IMR-90 (cell line): ENCODE measurements at regions not wholly inside any gene's neighbourhood (a gene's known extent, or its start where the extent isn't known, plus 50 kb on each side); places are given as distances from the start of the nearest gene placed in this dataset.

Experiments
- ATAC-seq: fragments of 200-7000 bp; cut with Tn5 transposase; 2 replicates; pipeline ENCODE4 v1.9.1; 2020; ENCODE audit warnings: low read depth, mild to moderate bottlenecking, moderate library complexity
- BruUV-seq: library from RNA; stranded (reverse); fragments of 400-500 nt; replicated peaks from 2 replicates; lab custom pipeline; 2021; lab: Mats Ljungman, UMichigan
- CTCF ChIA-PET: fragments of 300-600 bp; formaldehyde crosslinking; extraction: SDS; loops from one replicate; lab custom pipeline; 2021; ENCODE audit warnings: antibody characterized with exemption; lab: Yijun Ruan, JAX
- POLR2A ChIA-PET: fragments of 300-600 bp; sonication (Branson Sonifier 250); formaldehyde crosslinking; loops from one replicate; lab custom pipeline; 2022; ENCODE audit warnings: antibody characterized with exemption; ENCODE audit not compliant: unreplicated experiment; lab: Charles Lee
- DNase-seq: peaks from one replicate; pipeline ENCODE4 v3.0.0; 2013
- H2AFZ ChIP-seq: replicated peaks from 2 replicates; pipeline ENCODE3; 2013; ENCODE audit warnings: low read length, mild to moderate bottlenecking; ENCODE audit not compliant: poor library complexity
- H2AK5ac ChIP-seq: 2 replicates; pipeline ENCODE4 v1.6.1; 2013; ENCODE audit warnings: low read depth, low read length, inconsistent platforms
- H2AK9ac ChIP-seq: replicated peaks from 2 replicates; pipeline ENCODE3; 2013; ENCODE audit warnings: mild to moderate bottlenecking, low read depth, low read length, moderate library complexity; ENCODE audit not compliant: poor library complexity
- H2BK120ac ChIP-seq: 2 replicates; pipeline ENCODE4 v1.6.1; 2013; ENCODE audit warnings: low read depth, low read length, inconsistent platforms
- H2BK15ac ChIP-seq: 3 replicates; pipeline ENCODE4 v1.6.1; 2013; ENCODE audit warnings: low read depth, low read length, inconsistent platforms
- H2BK20ac ChIP-seq: 2 replicates; pipeline ENCODE4 v1.6.1; 2013; ENCODE audit warnings: low read depth, mild to moderate bottlenecking, inconsistent platforms, low read length, moderate library complexity
- H2BK5ac ChIP-seq: 2 replicates; pipeline ENCODE4 v1.6.1; 2013; ENCODE audit warnings: mild to moderate bottlenecking, low read depth, low read length, inconsistent platforms; ENCODE audit not compliant: poor library complexity, severe bottlenecking
- H3K14ac ChIP-seq: replicated peaks from 2 replicates; pipeline ENCODE4 v1.6.1; 2013; ENCODE audit warnings: low read depth, low read length, inconsistent platforms
- H3K18ac ChIP-seq: 2 replicates; pipeline ENCODE4 v1.6.1; 2013; ENCODE audit warnings: low read depth, low read length, control low read depth
- H3K23ac ChIP-seq: 2 replicates; pipeline ENCODE4 v1.6.1; 2013; ENCODE audit warnings: low read depth, low read length, inconsistent platforms
- H3K27ac ChIP-seq: 2 replicates; pipeline ENCODE4 v1.5.1; 2013; ENCODE audit warnings: mild to moderate bottlenecking, control low read depth, low read length; ENCODE audit not compliant: insufficient read depth
- H3K27me3 ChIP-seq: 2 replicates; pipeline ENCODE4 v1.6.1; 2013; ENCODE audit warnings: low read length; ENCODE audit not compliant: control insufficient read depth, insufficient read depth
- H3K36me3 ChIP-seq: 2 replicates; pipeline ENCODE4 v1.6.1; 2013; ENCODE audit warnings: low read length, mixed read lengths; ENCODE audit not compliant: control insufficient read depth, insufficient read depth
- H3K4ac ChIP-seq: 2 replicates; pipeline ENCODE4 v1.6.1; 2013; ENCODE audit warnings: low read depth, low read length, inconsistent platforms
- H3K4me1 ChIP-seq: 2 replicates; pipeline ENCODE4 v1.6.1; 2013; ENCODE audit warnings: low read length, mixed read lengths; ENCODE audit not compliant: control insufficient read depth, insufficient read depth
- H3K4me2 ChIP-seq: 2 replicates; pipeline ENCODE4 v1.6.1; 2013; ENCODE audit warnings: low read depth, mild to moderate bottlenecking, control low read depth, low read length, moderate library complexity
- H3K4me3 ChIP-seq: 2 replicates; pipeline ENCODE4 v1.5.1; 2013; ENCODE audit warnings: low read depth, mild to moderate bottlenecking, control low read depth, low read length, moderate library complexity; ENCODE audit not compliant: insufficient read depth
- H3K56ac ChIP-seq: 2 replicates; pipeline ENCODE4 v1.6.1; 2013; ENCODE audit warnings: low read length, inconsistent platforms; ENCODE audit not compliant: insufficient read depth; ENCODE audit errors: extremely low read depth
- H3K79me1 ChIP-seq, 2 experiments: 2 replicates each; pipeline ENCODE4 v1.6.1; 2013; ENCODE audit warnings: low read length in 2 of 2, inconsistent platforms in 1 of 2, low read depth in 1 of 2
- H3K9ac ChIP-seq: 2 replicates; pipeline ENCODE4 v1.6.1; 2013; ENCODE audit warnings: low read depth, low read length, control low read depth
- H3K9me1 ChIP-seq: 2 replicates; pipeline ENCODE4 v1.6.1; 2013; ENCODE audit warnings: low read length, inconsistent platforms; ENCODE audit not compliant: insufficient read depth
- H3K9me3 ChIP-seq: 2 replicates; pipeline ENCODE4 v1.6.1; 2013; ENCODE audit warnings: low read length; ENCODE audit not compliant: control insufficient read depth, insufficient read depth
- H4K20me1 ChIP-seq: 2 replicates; pipeline ENCODE4 v1.6.1; 2013; ENCODE audit warnings: low read length, inconsistent platforms; ENCODE audit not compliant: insufficient read depth
- H4K5ac ChIP-seq: 2 replicates; pipeline ENCODE4 v1.6.1; 2013; ENCODE audit warnings: mild to moderate bottlenecking, low read depth, low read length, control low read depth
- H4K8ac ChIP-seq, 2 experiments: 2 replicates each; pipeline ENCODE4 v1.6.1; 2013; ENCODE audit warnings: low read depth in 2 of 2, low read length in 2 of 2, control low read depth in 1 of 2, inconsistent platforms in 1 of 2
- H4K91ac ChIP-seq: 2 replicates; pipeline ENCODE4 v1.6.1; 2013; ENCODE audit warnings: low read depth, low read length, inconsistent platforms; ENCODE audit not compliant: insufficient read depth
- BHLHE40 ChIP-seq: fragments of 150-350 bp; IDR thresholded peaks from 2 replicates; pipeline ENCODE4 v1.6.1; 2016; ENCODE audit warnings: mild to moderate bottlenecking, low read depth, low read length
- CEBPB ChIP-seq: IDR thresholded peaks from 2 replicates; pipeline ENCODE4 v1.6.1; 2012; ENCODE audit warnings: low read depth, low read length, improper control_type of control experiment
- CHD1 ChIP-seq: IDR thresholded peaks from 2 replicates; pipeline ENCODE4 v1.6.1; 2012; ENCODE audit warnings: low read depth, low read length, improper control_type of control experiment
- ELK1 ChIP-seq: fragments of 150-350 bp; IDR thresholded peaks from 2 replicates; pipeline ENCODE4 v1.6.1; 2016; ENCODE audit warnings: low read depth, mild to moderate bottlenecking, low read length, moderate library complexity, borderline replicate concordance
- FOS ChIP-seq: fragments of 150-350 bp; IDR thresholded peaks from 2 replicates; pipeline ENCODE4 v1.6.1; 2016; ENCODE audit warnings: low read depth, low read length
- MAFK ChIP-seq: IDR thresholded peaks from 2 replicates; pipeline ENCODE4 v1.6.1; 2012; ENCODE audit warnings: low read depth, low read length, improper control_type of control experiment
- MAZ ChIP-seq: IDR thresholded peaks from 2 replicates; pipeline ENCODE4 v1.6.1; 2012; ENCODE audit warnings: low read depth, mild to moderate bottlenecking, low read length, improper control_type of control experiment, moderate library complexity, borderline replicate concordance
- MXI1 ChIP-seq: IDR thresholded peaks from 2 replicates; pipeline ENCODE4 v1.6.1; 2012; ENCODE audit warnings: low read depth, mild to moderate bottlenecking, low read length, moderate library complexity, borderline replicate concordance
- NFE2L2 ChIP-seq: fragments of 150-350 bp; IDR thresholded peaks from 2 replicates; pipeline ENCODE4 v1.6.1; 2016; ENCODE audit warnings: low read depth, mild to moderate bottlenecking, low read length
- RAD21 ChIP-seq: IDR thresholded peaks from 2 replicates; pipeline ENCODE4 v1.6.1; 2012; ENCODE audit warnings: low read length, improper control_type of control experiment
- RCOR1 ChIP-seq: IDR thresholded peaks from 2 replicates; pipeline ENCODE4 v1.6.1; 2012; ENCODE audit warnings: mild to moderate bottlenecking, low read length, improper control_type of control experiment; ENCODE audit not compliant: insufficient replicate concordance
- RFX5 ChIP-seq: IDR thresholded peaks from 2 replicates; pipeline ENCODE4 v1.8.0; 2012; ENCODE audit warnings: low read depth, mild to moderate bottlenecking, low read length, moderate library complexity
- SMC3 ChIP-seq: fragments of 150-350 bp; IDR thresholded peaks from 2 replicates; pipeline ENCODE4 v1.6.1; 2016; ENCODE audit warnings: low read depth, mild to moderate bottlenecking, antibody characterized with exemption, low read length, moderate library complexity
- USF2 ChIP-seq: fragments of 150-350 bp; IDR thresholded peaks from 2 replicates; pipeline ENCODE4 v1.6.1; 2017; ENCODE audit warnings: mild to moderate bottlenecking, antibody characterized with exemption, low read length, low read depth
- dilution Hi-C: fragments of 300-500 bp; cut with HindIII; formaldehyde crosslinking; loops from one replicate; pipeline ENCODE4 v1.14.3; 2018; ENCODE audit warnings: low sequenced_read_pairs; ENCODE audit not compliant: unreplicated experiment
- in situ Hi-C: fragments of 300-500 bp; cut with MboI; formaldehyde crosslinking; loops from 3 replicates; pipeline ENCODE4 v1.14.3; 2019; ENCODE audit warnings: low sequenced_read_pairs, inconsistent platforms, mixed read lengths
- intact Hi-C: fragments of 100-400 bp; cut with micrococcal nuclease; formaldehyde crosslinking; loops from 2 replicates; pipeline ENCODE4 v1.10.0; 2022

DNA sequence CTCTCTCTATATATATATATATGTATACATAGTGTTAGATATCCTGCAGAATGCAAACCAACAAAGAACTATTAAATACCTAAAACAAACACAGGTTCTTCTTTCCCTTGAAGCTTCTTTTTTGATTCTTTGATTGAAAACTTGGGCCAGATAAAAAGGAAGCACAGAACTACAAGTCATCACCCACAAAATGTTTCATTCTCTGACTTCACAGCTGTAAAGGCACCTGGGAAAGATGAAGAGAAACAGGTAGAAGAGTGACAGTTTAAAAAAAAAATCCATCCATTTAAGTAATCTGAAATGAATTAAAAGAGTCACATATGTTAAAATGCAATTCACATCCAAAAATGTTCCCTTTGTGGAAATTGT, 90.7 kb upstream of the FNDC3A start:
- dilution Hi-C loops = no loop called here
- no peak overlapping the region for H2BK5ac ChIP-seq
- H4K91ac ChIP-seq = no peak overlapping the region
- no peak overlapping the region for H2AK9ac ChIP-seq
- H2BK20ac ChIP-seq = no peak overlapping the region
- H2AFZ ChIP-seq = no peak overlapping the region
- H2BK120ac ChIP-seq = no peak overlapping the region
- no TSS peak for BruUV-seq
- no peak overlapping the region for H3K18ac ChIP-seq
- H3K14ac ChIP-seq = no peak overlapping the region
- no peaks in the 10 kb centered on the region for H3K4me1 ChIP-seq
- H3K23ac ChIP-seq = no peak overlapping the region
- H3K79me1 ChIP-seq = no peaks in the 10 kb centered on the region
- DNase-seq = no peak
- H3K36me3 ChIP-seq = no peaks in the 10 kb centered on the region
- H3K9me1 ChIP-seq = no peaks in the 10 kb centered on the region
- H2AK5ac ChIP-seq = no peak overlapping the region
- H3K27me3 ChIP-seq = 0 out of 2 replicates have a peak, but pooled peaks cover 2% of the 10 kb centered on the region
- ChIA-PET POLR2A (no interaction called here), CTCF (no interaction called here)
- no peak for ATAC-seq
- H4K8ac ChIP-seq = no peak overlapping the region
- H4K20me1 ChIP-seq = no peaks in the 10 kb centered on the region
- no peak overlapping the region for H3K27ac ChIP-seq
- no peak overlapping the region for H3K4me2 ChIP-seq
- intact Hi-C loops = no loop called here
- H2BK15ac ChIP-seq = no peak overlapping the region
- H3K9ac ChIP-seq = no peak overlapping the region
- H3K4me3 ChIP-seq = no peak overlapping the region
- TF ChIP-seq MAZ (no peak), MAFK (no peak), ELK1 (no peak), USF2 (no peak), RCOR1 (no peak), BHLHE40 (no peak), RFX5 (no peak), NFE2L2 (no peak), CHD1 (no peak), SMC3 (no peak), RAD21 (no peak), CEBPB (no peak), FOS (no peak), MXI1 (no peak)
- no peak overlapping the region for H3K4ac ChIP-seq
- in situ Hi-C loops = no loop called here
- no peak overlapping the region for H4K5ac ChIP-seq
- H3K56ac ChIP-seq = no peak overlapping the region
- no peaks in the 10 kb centered on the region for H3K9me3 ChIP-seq
